Muscle of arm (tissue), 1 donor: ENCODE measurements at regions not wholly inside any gene's neighbourhood (a gene's known extent, or its start where the extent isn't known, plus 50 kb on each side); places are given as distances from the start of the nearest gene placed in this dataset.
A peak's percentile ranks its signal among the peaks of the same experiment; 100 is the strongest.

Experiments used
- DNase-seq: peaks from one replicate; pipeline ENCODE4 v3.0.0-alpha.2; 2013

DNA sequence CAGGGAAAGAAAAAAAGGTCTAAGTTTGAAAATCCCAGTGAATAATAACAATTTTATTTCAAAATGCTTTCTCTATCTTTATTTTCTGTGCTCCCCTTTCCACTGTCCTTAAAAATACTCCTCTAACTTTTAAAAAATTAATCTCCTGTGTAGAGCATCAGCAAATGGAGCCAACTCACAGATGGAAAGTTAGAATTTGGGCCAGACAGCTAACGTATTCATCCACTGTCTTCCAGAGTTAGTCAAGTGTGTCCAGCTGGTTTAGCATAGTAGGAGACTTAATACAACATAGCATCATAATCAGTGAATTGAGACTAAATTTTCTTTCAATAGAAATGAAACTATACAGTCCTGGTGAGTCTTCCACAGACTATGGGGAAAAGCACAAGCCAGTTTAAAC is 419.0 kb upstream of the LRRC7 start:
- peak; percentile 84 for DNase-seq

GRCh38 chr1:69157046-69157756 is 410.5 kb upstream of the LRRC7 start:
- no peak for DNase-seq

- no peak for DNase-seq
These were observed 404.5 kb upstream of the LRRC7 start for GRCh38 chr1:69163241-69163640.

DNA sequence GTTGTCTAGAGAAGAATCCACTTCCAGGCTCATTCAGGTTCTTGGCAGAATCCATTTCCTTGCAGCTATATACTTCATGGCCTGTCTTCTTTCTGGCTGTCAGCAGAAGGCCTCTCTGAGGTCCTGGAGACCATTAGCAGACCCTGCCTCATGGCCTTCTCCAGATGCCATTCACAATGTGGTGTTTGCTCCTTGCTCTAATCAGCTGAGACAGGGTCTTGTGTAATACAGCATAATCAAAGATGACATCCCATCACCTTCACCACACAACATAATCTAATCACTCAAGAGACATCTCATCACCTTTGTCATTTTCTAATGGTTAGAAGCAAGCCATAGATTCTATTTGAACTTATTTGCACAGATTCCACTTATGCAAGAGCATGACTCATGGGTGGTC is 403.9 kb upstream of the LRRC7 start:
- no peak for DNase-seq

DNA sequence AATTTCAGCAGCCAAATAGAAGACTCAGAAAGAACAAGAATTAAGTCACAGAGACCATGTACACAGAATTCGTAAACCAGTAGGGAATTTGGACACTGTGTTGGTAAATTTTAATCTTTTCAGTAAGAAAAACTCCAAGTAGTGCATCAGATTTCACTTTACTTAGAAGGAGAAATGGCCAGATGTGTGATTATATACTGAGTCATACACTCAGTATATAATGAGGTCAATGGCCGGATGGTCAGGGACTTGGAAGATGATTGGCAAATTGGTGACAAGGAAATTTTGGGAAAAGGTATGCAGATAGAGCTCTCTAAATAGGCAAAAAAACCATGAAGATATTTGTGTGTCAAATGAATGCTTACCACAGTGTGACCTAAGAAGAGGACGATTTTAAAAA is 399.8 kb upstream of the LRRC7 start:
- DNase-seq: no peak

DNA sequence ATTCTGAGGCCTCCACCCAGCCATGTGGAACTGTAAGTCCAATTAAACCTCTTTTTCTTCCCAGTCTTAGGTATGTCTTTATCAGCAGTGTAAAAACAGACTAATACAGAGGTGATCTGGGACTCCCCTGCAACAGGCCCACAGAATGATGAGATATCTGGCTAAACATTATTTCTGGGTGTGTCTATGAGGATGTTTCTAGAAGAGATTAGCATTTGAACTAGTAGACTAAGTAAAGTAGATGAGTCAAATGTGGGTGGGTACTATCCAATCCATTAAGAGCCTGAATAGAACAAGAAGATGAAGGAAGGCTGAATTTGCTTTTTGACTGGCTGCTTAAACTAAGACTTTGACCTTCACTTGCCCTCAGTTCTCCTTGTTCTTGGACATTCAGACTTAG is 396.5 kb upstream of the LRRC7 start:
- no peak for DNase-seq

- no peak for DNase-seq
These were observed 395.4 kb upstream of the LRRC7 start for GRCh38 chr1:69172003-69173000.

GRCh38 chr1:69175053-69175452 is 392.7 kb upstream of the LRRC7 start:
- DNase-seq: no peak

DNA sequence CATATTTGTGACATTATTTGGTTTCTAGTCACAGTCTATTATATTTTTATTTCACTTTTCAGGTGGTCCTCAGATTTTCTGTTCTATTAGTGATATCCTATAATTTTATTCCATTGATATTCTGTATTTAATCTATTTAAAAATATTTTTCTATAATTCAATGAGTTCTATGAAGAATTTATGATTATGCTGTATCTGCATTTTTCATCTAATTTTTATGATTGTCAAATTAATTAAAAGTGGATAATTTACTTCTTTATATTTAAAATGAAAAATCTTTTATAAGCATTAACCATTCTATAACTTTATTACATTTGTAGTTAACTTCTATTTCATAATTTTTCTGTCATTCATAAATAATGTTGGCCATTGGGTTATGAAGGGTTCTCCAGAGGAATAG is 387.4 kb upstream of the LRRC7 start:
- DNase-seq: no peak

GRCh38 chr1:69185378-69185777 is 382.3 kb upstream of the LRRC7 start:
- DNase-seq: no peak

DNA sequence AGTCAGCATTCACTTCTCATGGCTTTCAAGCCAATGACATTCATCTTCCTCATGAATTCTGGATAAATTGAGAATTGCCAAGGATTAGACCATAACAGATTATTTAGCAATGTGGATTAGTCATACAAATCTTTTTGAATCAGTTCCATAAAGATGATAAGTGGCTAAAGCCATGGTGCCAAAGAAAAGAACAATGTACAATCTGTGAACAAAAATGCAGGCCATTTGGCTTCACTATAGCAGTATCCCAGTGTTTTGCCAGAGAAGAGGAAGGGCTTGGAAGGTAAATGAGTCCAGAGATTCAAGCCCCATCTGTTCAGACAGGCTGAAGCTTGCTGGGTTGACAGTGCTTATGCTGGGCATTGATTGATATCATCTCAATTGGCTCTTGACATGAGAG is 376.4 kb upstream of the LRRC7 start:
- DNase-seq: no peak

- DNase-seq: no peak
These were observed 372.6 kb upstream of the LRRC7 start for GRCh38 chr1:69195136-69195535.

DNA sequence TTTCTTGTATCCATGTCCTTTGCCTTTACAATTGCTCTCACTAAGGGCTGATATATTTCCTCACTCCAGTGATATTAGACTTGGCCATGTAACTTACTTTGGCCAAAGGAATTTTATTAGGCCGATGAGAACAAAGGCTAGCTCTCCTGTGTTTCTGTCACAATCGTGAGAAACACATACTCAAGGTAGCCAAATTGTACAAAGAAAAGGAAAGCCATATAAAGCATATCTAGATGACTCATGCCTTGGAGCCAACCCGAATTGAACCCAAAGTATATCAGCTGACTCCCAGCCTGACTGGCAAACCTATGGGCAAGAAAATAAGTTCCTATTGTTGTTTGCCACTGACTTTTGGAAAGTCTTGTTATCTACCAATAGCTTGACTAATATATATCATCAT is 371.7 kb upstream of the LRRC7 start:
- no peak for DNase-seq

- no peak for DNase-seq
These were observed 369.9 kb upstream of the LRRC7 start for GRCh38 chr1:69197816-69198215.

- DNase-seq: no peak
These were observed 366.0 kb upstream of the LRRC7 start for GRCh38 chr1:69201716-69202115.

- DNase-seq: no peak
These were observed 364.6 kb upstream of the LRRC7 start for GRCh38 chr1:69203166-69203565.

DNA sequence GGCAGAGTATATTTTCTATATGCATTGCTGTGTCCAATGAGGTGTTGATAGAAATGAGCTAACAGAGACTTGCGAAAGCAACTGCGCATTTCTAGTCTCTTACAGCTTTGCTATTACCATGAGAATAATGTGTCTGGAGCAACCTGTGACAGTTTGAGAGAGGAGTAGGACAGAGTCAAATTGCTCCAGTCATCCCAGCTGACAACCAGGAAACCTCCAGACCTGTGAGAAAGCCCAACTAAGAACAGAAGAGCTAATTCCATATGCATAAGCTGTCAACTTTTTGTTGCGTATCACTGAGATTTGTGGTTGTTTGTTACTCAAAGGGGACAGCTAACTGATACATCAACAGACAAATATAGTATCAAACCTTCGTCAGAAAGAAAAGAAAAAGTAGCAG is 354.1 kb upstream of the LRRC7 start:
- DNase-seq: no peak

DNA sequence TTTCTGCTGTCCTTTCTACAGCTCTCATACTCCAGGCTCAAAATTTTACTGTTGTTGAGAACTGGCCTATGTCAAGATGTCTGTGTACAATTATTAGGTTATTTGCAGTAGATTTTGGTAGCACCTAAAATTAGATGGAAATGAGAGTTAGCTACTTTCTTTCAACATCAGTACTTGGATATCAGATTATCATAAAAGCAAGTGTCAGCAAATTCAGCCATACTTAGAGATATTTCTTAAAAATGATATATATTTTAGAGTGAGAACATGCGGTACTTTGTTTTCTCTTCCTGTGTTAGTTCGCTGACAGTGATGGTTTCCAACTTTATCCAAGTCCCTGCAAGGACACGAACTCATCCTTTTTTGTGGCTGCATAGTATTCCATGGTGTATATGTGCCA is 351.8 kb upstream of the LRRC7 start:
- no peak for DNase-seq

DNA sequence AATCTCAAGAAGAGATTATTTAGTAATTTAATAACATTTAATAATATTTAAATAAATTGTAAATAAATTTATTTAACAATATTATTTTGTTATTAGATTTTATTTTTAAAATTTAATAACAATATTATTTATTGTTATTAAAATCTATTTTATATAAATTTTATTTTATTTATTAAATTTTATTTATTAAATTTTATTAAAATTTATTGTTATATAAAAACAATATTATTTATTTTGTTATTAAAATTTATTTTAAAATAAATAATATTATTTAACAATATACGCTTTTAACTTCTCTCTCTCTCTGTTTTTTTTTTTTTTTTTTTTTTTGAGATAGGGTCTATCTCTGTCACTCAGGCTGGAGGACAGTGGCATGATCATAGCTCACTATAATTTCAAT is 347.1 kb upstream of the LRRC7 start:
- no peak for DNase-seq

- DNase-seq: peak; percentile 7
These were observed 346.2 kb upstream of the LRRC7 start for GRCh38 chr1:69221524-69221923.

DNA sequence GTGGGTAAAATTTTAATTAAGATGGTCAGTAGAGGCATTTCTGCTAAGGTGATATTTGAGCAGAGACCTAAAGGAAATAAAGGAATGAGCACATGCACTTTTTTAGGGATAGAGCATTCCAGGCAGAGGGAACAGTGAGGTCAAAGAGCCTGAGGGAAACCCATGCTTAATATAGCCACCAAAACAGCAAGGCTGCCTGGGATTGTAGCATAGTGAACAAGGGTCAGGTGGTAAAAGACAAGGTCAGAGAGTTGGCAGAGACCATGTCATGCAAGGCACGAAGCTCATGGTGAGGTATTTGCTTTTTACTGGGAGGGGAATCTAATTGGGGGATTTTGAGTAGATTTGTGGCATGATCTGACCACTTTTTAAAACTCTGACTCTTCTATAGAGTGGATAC is 344.6 kb upstream of the LRRC7 start:
- DNase-seq: no peak

DNA sequence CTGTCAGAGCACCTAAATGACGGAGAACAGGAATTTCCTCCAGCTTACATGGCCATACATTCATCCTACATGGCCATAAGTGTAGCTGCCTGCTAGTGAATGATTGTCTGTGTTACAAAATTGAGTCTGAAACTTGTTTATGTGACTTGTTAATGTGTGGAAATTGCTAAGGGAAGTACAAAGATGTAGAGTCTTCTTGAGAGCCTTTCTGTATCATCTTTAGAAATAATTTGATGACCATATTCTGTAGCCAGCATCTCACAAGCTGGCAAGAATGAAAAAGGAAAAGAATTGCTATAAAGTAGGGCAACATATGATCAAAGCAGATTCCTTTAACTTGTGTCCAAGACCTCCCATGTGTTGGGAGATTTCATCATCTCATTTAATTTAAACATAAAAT is 339.2 kb upstream of the LRRC7 start:
- DNase-seq: no peak

GRCh38 chr1:69230208-69230607 is 337.5 kb upstream of the LRRC7 start:
- DNase-seq: no peak
